ENCODE measurements at regions not wholly inside any gene's neighbourhood (a gene's known extent, or its start where the extent isn't known, plus 50 kb on each side); places are given as distances from the start of the nearest gene placed in this dataset.

DNA sequence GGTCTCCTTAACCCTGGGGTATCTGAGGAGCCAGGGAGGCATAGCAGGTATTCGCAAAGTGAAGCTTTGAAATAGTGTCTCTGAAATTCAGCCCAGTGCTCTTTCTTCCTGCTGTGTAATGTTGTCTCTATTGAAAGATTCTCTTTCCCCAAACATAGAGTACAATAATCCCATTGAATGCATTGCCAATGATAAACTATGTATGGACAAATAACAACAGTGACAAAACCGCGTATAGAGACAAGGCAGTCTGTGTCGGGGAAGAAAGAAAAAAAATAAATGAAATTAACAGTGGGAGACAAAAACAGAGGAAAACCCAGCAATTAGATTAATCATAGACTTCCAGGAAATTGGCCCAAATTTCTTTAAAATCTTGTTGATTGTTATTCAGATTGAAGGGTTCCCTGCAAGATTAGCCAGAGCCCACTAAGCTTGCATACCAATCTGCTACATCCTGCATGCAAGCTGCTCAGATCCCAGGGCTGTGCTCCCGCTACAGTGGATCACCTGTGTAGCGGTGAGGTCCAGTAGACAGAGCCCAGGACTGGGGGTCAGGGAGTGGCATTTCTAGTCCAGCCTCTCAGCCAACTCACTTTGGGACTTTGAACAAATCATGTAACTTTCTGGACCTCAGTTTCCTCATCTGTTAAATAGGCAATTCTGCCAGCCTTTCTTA, 492.8 kb downstream of the INSC start:
- TF ChIP-seq, protein P1, sequence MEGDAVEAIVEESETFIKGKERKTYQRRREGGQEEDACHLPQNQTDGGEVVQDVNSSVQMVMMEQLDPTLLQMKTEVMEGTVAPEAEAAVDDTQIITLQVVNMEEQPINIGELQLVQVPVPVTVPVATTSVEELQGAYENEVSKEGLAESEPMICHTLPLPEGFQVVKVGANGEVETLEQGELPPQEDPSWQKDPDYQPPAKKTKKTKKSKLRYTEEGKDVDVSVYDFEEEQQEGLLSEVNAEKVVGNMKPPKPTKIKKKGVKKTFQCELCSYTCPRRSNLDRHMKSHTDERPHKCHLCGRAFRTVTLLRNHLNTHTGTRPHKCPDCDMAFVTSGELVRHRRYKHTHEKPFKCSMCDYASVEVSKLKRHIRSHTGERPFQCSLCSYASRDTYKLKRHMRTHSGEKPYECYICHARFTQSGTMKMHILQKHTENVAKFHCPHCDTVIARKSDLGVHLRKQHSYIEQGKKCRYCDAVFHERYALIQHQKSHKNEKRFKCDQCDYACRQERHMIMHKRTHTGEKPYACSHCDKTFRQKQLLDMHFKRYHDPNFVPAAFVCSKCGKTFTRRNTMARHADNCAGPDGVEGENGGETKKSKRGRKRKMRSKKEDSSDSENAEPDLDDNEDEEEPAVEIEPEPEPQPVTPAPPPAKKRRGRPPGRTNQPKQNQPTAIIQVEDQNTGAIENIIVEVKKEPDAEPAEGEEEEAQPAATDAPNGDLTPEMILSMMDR (conservative IDR thresholded peaks at IDR 0.05; ENCODE audit: low read depth, low read length) = no peak
- TF ChIP-seq EZH2 (IDR thresholded peaks at IDR 0.05; ENCODE audit: borderline replicate concordance, low read depth, low read length, poor library complexity, severe bottlenecking) = no peak
